ENCODE measurements at regions not wholly inside any gene's neighbourhood (a gene's known extent, or its start where the extent isn't known, plus 50 kb on each side); places are given as distances from the start of the nearest gene placed in this dataset.

GRCh38 chr2:234374736-234375135 is 122.1 kb downstream of the ARL4C start:
- Mint-ChIP-seq H3K4me3 (no peak overlapping the region), H3K27me3 (ENCODE audit: low read depth in 3 of 3) (peaks cover 5 to 24% (median 23%) of the 10 kb centered on the region in 3 donors), H3K9me3 (peaks cover 0 to 2% (median 0%) of the 10 kb centered on the region in 7 donors), H3K27ac (peak overlapping the region in 1 of 7 donors; percentile 57), H3K4me1 (no peaks in the 10 kb centered on the region), H3K36me3 (no peaks in the 10 kb centered on the region)
- Histone ChIP-seq H3K79me2 (ENCODE audit: insufficient read depth, low read length) (no peaks in the 10 kb centered on the region), H2AFZ (ENCODE audit: insufficient read depth, low read depth, low read length, poor library complexity, severe bottlenecking) (no peak overlapping the region), H3K36me3 (replicated peaks in 1 of 2; ENCODE audit: control insufficient read depth in 1 of 2, insufficient read depth in 2 of 2, low read length in 2 of 2) (no peaks in the 10 kb centered on the region), H4K20me1 (ENCODE audit: insufficient read depth, low read length) (no peaks in the 10 kb centered on the region), H3K9me3 (replicated peaks in 1 of 2; ENCODE audit: control insufficient read depth in 1 of 2, insufficient read depth in 1 of 2, low read length in 2 of 2) (no peaks in the 10 kb centered on the region), H3K27ac (ENCODE audit: low read depth in 1 of 2, low read length in 2 of 2) (no peak overlapping the region), H3K27me3 (ENCODE audit: control insufficient read depth in 2 of 2, insufficient read depth in 2 of 2, low read length in 2 of 2) (peaks cover 3 to 10% of the 10 kb centered on the region in 2 donors), H3K4me1 (ENCODE audit: control insufficient read depth in 1 of 2, insufficient read depth in 2 of 2, low read length in 2 of 2) (no peaks in the 10 kb centered on the region), H3K9ac (ENCODE audit: insufficient read depth, low read length, poor library complexity, severe bottlenecking) (no peak overlapping the region), H3K4me2 (replicated peaks; ENCODE audit: extremely low read depth, low read length, poor library complexity, severe bottlenecking) (no peak overlapping the region), H3K4me3 (replicated peaks in 1 of 3; ENCODE audit: low read depth in 2 of 3, low read length in 3 of 3) (no peak overlapping the region)
- 93% methylated on average over 5 of the region's 5 CpGs for WGBS (ENCODE audit: insufficient coverage)
- no peak for DNase-seq
- TF ChIP-seq CTCF (IDR thresholded peaks at IDR 0.05), result no peak
- intact Hi-C loops (cut with micrococcal nuclease), result loop anchor here in 1 of 2 donors (10.0 kb wide), 1 partner anchor 90 kb away; no protein-coding TSS in a partner anchor

- H3K9me3 ChIP-seq (replicated peaks in 1 of 2; ENCODE audit: control insufficient read depth in 1 of 2, insufficient read depth in 1 of 2, low read length in 2 of 2), result no peaks in the 10 kb centered on the region
- no peak for DNase-seq
- Mint-ChIP-seq H3K27me3 (ENCODE audit: low read depth in 3 of 3) (peaks cover 3 to 24% (median 23%) of the 10 kb centered on the region in 3 donors), H3K4me1 (no peaks in the 10 kb centered on the region), H3K4me3 (no peak overlapping the region), H3K27ac (no peak overlapping the region), H3K36me3 (no peaks in the 10 kb centered on the region), H3K9me3 (peaks cover 0 to 2% (median 0%) of the 10 kb centered on the region in 7 donors)
- no peak overlapping the region for H3K4me2 ChIP-seq (replicated peaks; ENCODE audit: extremely low read depth, low read length, poor library complexity, severe bottlenecking)
- TF ChIP-seq CTCF (IDR thresholded peaks at IDR 0.05), result no peak
- H4K20me1 ChIP-seq (ENCODE audit: insufficient read depth, low read length), result no peaks in the 10 kb centered on the region
- no peak overlapping the region for H3K4me3 ChIP-seq (replicated peaks in 1 of 3; ENCODE audit: low read depth in 2 of 3, low read length in 3 of 3)
- H3K27ac ChIP-seq (ENCODE audit: low read depth in 1 of 2, low read length in 2 of 2), result no peak overlapping the region
- H3K9ac ChIP-seq (ENCODE audit: insufficient read depth, low read length, poor library complexity, severe bottlenecking), result no peak overlapping the region
- H3K79me2 ChIP-seq (ENCODE audit: insufficient read depth, low read length), result no peaks in the 10 kb centered on the region
- no peaks in the 10 kb centered on the region for H3K36me3 ChIP-seq (replicated peaks in 1 of 2; ENCODE audit: control insufficient read depth in 1 of 2, insufficient read depth in 2 of 2, low read length in 2 of 2)
- 90% methylated on average over 7 of the region's 8 CpGs for WGBS (ENCODE audit: insufficient coverage)
- H3K27me3 ChIP-seq (ENCODE audit: control insufficient read depth in 2 of 2, insufficient read depth in 2 of 2, low read length in 2 of 2), result peaks cover 3 to 10% of the 10 kb centered on the region in 2 donors
- H3K4me1 ChIP-seq (ENCODE audit: control insufficient read depth in 1 of 2, insufficient read depth in 2 of 2, low read length in 2 of 2), result no peaks in the 10 kb centered on the region
- H2AFZ ChIP-seq (ENCODE audit: insufficient read depth, low read depth, low read length, poor library complexity, severe bottlenecking), result no peak overlapping the region
- intact Hi-C loops (cut with micrococcal nuclease), result loop anchor here in 1 of 2 donors (10.0 kb wide), 1 partner anchor 89 kb away; no protein-coding TSS in a partner anchor
These were observed 122.8 kb downstream of the ARL4C start for GRCh38 chr2:234374150-234374508.
